ENCODE measurements at regions not wholly inside any gene's neighbourhood (a gene's known extent, or its start where the extent isn't known, plus 50 kb on each side); places are given as distances from the start of the nearest gene placed in this dataset.

DNA sequence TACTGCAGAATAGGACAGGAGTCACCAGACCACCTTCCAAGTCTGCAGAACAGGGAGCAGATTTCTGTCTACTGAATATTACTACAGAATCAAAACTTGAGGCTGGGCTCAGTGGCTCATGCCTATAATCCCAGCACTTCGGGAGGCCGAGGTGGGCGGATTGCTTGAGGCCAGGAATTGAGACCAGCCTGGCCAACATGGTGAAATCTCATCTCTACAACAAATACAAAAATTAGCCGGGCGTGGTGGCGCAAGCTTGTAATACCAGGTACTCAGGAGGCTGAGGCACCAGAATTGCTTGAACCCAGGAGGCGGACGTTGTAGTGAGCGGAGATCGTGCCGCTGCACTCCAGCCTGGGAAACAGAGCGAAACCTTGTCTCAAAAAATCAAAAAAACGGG lies 710.8 kb upstream of the WWC1 start:
- TF ChIP-seq, protein P1, sequence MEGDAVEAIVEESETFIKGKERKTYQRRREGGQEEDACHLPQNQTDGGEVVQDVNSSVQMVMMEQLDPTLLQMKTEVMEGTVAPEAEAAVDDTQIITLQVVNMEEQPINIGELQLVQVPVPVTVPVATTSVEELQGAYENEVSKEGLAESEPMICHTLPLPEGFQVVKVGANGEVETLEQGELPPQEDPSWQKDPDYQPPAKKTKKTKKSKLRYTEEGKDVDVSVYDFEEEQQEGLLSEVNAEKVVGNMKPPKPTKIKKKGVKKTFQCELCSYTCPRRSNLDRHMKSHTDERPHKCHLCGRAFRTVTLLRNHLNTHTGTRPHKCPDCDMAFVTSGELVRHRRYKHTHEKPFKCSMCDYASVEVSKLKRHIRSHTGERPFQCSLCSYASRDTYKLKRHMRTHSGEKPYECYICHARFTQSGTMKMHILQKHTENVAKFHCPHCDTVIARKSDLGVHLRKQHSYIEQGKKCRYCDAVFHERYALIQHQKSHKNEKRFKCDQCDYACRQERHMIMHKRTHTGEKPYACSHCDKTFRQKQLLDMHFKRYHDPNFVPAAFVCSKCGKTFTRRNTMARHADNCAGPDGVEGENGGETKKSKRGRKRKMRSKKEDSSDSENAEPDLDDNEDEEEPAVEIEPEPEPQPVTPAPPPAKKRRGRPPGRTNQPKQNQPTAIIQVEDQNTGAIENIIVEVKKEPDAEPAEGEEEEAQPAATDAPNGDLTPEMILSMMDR (IDR thresholded peaks at IDR 0.05; ENCODE audit: low read depth, low read length, missing input control), result no peak
- TF ChIP-seq JUND (IDR thresholded peaks at IDR 0.05), result no peak

Measured in liver (tissue), 3 donors.